Peyer's patch (tissue), 4 donors: ENCODE measurements at regions not wholly inside any gene's neighbourhood (a gene's known extent, or its start where the extent isn't known, plus 50 kb on each side); places are given as distances from the start of the nearest gene placed in this dataset.

ENCODE experiments used
- POLR2A ChIP-seq, 2 donors: fragments of 450-650 bp; IDR thresholded peaks; one replicate each; pipeline ENCODE4 v1.5.1; 2017; ENCODE audit warnings: antibody characterized with exemption in 2 of 2, mild to moderate bottlenecking in 2 of 2, moderate library complexity in 2 of 2
- TF ChIP-seq, protein P1 (sequence below), 6 experiments: fragments of 450-650 bp in 4 of 6; fragments of 200-600 bp in 2 of 6; sonication (generic) in 1 of 6; IDR thresholded peaks; one replicate each; pipeline ENCODE4 v1.5.1; 2017 to 2019; ENCODE audit warnings: antibody characterized with exemption in 6 of 6, mild to moderate bottlenecking in 3 of 6, moderate library complexity in 1 of 6

- TF ChIP-seq, protein P1, sequence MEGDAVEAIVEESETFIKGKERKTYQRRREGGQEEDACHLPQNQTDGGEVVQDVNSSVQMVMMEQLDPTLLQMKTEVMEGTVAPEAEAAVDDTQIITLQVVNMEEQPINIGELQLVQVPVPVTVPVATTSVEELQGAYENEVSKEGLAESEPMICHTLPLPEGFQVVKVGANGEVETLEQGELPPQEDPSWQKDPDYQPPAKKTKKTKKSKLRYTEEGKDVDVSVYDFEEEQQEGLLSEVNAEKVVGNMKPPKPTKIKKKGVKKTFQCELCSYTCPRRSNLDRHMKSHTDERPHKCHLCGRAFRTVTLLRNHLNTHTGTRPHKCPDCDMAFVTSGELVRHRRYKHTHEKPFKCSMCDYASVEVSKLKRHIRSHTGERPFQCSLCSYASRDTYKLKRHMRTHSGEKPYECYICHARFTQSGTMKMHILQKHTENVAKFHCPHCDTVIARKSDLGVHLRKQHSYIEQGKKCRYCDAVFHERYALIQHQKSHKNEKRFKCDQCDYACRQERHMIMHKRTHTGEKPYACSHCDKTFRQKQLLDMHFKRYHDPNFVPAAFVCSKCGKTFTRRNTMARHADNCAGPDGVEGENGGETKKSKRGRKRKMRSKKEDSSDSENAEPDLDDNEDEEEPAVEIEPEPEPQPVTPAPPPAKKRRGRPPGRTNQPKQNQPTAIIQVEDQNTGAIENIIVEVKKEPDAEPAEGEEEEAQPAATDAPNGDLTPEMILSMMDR (IDR thresholded peaks at IDR 0.05) = no peak
- no peak for TF ChIP-seq POLR2A (IDR thresholded peaks at IDR 0.05)
Measured at GRCh38 chr4:57205580-57205979, 95.4 kb upstream of the IGFBP7 start.
